Uterus (tissue), 2 donors: ENCODE measurements at regions not wholly inside any gene's neighbourhood (a gene's known extent, or its start where the extent isn't known, plus 50 kb on each side); places are given as distances from the start of the nearest gene placed in this dataset.

ENCODE experiments used
- POLR2A ChIP-seq, 2 donors: fragments of 450-650 bp; IDR thresholded peaks; one replicate each; pipeline ENCODE4 v1.6.1; 2016; ENCODE audit warnings: antibody characterized with exemption in 2 of 2, mild to moderate bottlenecking in 1 of 2, moderate library complexity in 1 of 2
- TF ChIP-seq, protein P1 (sequence below), 4 experiments: fragments of 200-600 bp in 2 of 4; fragments of 450-650 bp in 2 of 4; sonication (generic) in 2 of 4; IDR thresholded peaks; one replicate each; pipeline ENCODE4 v1.5.1; 2016 to 2019; ENCODE audit warnings: antibody characterized with exemption in 4 of 4, mild to moderate bottlenecking in 2 of 4, moderate library complexity in 1 of 4

DNA sequence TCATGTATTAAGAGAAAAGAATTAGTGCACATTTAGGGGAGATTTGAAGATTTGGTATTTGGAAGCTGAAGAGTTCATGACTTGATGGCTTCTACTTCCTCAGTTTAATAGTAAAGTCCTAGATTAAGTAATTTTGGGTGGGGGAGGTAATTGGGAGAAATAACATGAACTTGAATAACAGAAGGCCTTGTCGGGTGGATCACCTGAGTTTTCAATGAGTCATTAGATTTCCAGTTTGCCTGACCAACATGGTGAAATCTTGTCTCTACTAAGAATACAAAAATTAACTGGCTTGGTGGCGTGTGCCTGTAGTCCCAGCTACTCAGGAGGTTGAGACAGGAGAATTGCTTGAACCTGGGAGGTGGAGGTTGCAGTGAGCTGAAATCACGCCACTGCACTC is 181.0 kb downstream of the GJA1 start:
- TF ChIP-seq POLR2A (IDR thresholded peaks at IDR 0.05) = no peak
- TF ChIP-seq, protein P1, sequence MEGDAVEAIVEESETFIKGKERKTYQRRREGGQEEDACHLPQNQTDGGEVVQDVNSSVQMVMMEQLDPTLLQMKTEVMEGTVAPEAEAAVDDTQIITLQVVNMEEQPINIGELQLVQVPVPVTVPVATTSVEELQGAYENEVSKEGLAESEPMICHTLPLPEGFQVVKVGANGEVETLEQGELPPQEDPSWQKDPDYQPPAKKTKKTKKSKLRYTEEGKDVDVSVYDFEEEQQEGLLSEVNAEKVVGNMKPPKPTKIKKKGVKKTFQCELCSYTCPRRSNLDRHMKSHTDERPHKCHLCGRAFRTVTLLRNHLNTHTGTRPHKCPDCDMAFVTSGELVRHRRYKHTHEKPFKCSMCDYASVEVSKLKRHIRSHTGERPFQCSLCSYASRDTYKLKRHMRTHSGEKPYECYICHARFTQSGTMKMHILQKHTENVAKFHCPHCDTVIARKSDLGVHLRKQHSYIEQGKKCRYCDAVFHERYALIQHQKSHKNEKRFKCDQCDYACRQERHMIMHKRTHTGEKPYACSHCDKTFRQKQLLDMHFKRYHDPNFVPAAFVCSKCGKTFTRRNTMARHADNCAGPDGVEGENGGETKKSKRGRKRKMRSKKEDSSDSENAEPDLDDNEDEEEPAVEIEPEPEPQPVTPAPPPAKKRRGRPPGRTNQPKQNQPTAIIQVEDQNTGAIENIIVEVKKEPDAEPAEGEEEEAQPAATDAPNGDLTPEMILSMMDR (IDR thresholded peaks at IDR 0.05) = no peak
